Neural cell (in vitro differentiated cells): ENCODE measurements at regions not wholly inside any gene's neighbourhood (a gene's known extent, or its start where the extent isn't known, plus 50 kb on each side); places are given as distances from the start of the nearest gene placed in this dataset.

Experiments used
- CTCF ChIP-seq: fragments of 450-650 bp; IDR thresholded peaks from 2 replicates; pipeline ENCODE4 v1.5.1; 2014; ENCODE audit warnings: antibody characterized with exemption, mild to moderate bottlenecking, moderate library complexity; ENCODE audit not compliant: poor library complexity, severe bottlenecking
- EZH2 ChIP-seq: fragments of 200-600, 300-800 bp; shearing (Covaris generic), sonication (generic); IDR thresholded peaks from 2 replicates; pipeline ENCODE4 v1.6.1; 2014; ENCODE audit warnings: antibody characterized with exemption, low read length, borderline replicate concordance, mild to moderate bottlenecking; ENCODE audit not compliant: insufficient read depth, poor library complexity, severe bottlenecking
- POLR2AphosphoS5 ChIP-seq: IDR thresholded peaks from 2 replicates; pipeline ENCODE4 v1.6.1; 2012
- RAD21 ChIP-seq: fragments of 450-650 bp; conservative IDR thresholded peaks from 2 replicates; pipeline ENCODE4 v1.6.1; 2014; ENCODE audit warnings: antibody characterized with exemption, mild to moderate bottlenecking, moderate library complexity
- SMC3 ChIP-seq: fragments of 450-650 bp; conservative IDR thresholded peaks from 2 replicates; pipeline ENCODE4 v1.6.1; 2014; ENCODE audit warnings: antibody characterized with exemption, mild to moderate bottlenecking, moderate library complexity; ENCODE audit not compliant: poor library complexity

- TF ChIP-seq CTCF (no peak), EZH2 (no peak), RAD21 (no peak), SMC3 (no peak), POLR2AphosphoS5 (peak; percentile 28)
These were observed 529.0 kb downstream of the TYW1 start for GRCh38 chr7:67525588-67525987.
